Ramos (cell line): ENCODE measurements at regions not wholly inside any gene's neighbourhood (a gene's known extent, or its start where the extent isn't known, plus 50 kb on each side); places are given as distances from the start of the nearest gene placed in this dataset.

Experiments used
- in situ Hi-C: fragments of 300-500 bp; cut with MboI; formaldehyde crosslinking; loops from one replicate; pipeline ENCODE4 v1.14.3; 2022; ENCODE audit warnings: low sequenced_read_pairs; ENCODE audit not compliant: unreplicated experiment

DNA sequence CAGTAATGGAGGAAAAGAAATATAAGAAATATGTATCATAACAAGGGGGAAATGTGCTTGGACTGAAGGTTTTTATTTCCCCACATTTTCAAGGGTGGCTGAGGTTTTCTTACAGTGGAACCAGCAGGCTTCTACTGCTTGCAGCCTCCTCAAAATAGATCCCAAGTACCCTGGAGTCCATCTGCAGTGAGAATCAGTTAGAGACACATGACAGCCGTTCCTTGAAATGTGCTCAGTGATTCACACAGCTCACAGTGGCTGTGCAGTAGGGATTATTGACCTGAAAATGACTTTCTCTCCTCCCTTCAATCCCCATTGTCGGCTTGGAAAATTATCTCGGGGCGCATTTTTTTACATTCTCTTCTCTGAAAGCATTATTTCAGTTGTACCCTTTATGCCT is 832.0 kb downstream of the TLR4 start:
- in situ Hi-C loops, result no loop called here

DNA sequence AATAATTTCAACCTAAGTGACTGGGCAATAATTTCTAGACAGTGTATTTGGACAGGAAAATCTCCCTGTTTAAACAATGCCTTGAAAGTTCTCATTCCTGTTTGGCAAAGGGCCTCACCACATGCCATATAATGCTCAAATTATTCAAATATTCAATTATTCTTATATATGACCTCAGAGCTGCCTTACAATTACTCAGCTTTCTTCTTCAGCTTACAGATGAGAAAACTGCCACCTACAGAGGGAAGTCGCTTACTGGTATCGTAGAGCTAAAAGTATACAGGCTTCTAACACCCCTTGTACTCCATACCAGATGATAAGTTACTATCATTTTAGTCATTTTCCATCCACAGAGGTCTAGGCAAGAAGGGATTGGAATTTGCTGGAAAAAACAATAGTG is 830.3 kb downstream of the BRINP1 start:
- in situ Hi-C loops, result no loop called here

DNA sequence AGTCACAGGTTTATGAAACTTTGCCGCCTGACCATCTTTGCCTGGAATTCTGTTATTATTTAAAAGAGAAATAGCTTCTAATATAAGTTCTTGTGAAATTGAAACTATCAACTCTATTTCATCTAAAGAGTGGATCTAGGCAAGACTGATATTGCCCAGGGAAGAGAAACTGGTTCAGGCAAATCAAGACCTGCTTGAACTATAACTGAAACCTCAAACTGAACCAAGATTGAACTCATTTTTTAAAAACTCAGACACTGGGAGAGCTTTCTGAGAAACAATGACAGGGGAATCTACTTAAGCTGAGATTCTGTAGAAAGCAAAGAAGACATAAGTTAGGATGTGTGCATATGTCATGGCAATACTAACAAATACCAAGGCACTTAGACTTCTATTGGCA is 815.8 kb downstream of the BRINP1 start:
- in situ Hi-C loops, result no loop called here

DNA sequence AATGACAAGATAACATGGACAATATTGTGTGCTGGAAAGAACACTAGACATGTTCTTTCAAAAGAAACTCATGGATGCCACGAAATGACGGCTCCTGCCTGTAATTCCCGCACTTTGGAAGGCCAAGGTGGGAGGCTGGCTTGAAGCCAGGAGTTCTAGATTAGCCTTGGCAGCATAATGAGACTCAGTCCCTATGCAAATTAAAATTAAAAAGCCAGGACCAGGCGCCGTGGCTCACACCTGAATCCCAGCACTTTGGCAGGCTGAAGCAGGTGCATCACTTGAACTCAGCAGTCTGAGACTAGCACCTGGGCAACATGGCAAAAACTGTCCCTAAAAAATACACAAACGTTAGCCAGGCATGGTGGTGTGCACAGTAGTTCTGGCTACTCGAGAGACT is 814.2 kb downstream of the BRINP1 start:
- in situ Hi-C loops, result no loop called here

DNA sequence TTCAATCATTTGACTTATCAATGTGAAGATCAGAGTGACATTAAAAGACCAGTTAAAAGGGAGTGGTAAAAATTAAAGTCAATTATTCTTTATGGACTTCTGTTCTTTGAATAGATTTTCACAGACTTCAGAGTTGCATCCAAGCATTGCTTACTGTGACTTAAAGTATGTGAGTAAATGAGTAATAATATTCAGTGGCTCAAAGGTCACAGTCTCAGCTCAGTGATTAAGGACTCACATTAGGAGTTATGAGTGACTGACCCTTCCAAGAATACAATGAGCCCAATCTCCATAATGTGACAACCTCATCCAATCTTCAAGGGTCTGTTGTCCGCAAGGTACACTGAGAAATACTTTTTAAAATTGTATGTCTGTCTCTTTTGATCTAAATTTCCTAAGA is 811.2 kb downstream of the BRINP1 start:
- in situ Hi-C loops, result no loop called here

DNA sequence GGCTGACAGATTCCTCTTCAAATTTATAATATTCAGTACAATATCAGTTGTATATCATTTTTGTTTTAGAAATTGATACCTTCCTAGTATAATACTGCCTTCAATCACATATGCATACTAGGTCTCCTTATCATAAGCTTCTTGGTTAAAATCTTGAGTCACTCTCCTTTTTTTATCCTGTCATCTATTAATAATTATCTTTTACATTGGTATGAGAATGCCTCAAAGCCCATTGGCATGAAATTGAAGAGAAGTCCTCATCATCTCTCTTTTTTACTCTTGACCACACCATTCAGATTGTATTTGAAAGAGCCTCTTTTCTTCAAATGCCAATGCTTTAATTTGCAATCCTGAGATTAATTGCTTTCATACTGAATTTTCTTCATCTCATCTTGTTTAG is 810.3 kb downstream of the BRINP1 start:
- in situ Hi-C loops, result no loop called here

DNA sequence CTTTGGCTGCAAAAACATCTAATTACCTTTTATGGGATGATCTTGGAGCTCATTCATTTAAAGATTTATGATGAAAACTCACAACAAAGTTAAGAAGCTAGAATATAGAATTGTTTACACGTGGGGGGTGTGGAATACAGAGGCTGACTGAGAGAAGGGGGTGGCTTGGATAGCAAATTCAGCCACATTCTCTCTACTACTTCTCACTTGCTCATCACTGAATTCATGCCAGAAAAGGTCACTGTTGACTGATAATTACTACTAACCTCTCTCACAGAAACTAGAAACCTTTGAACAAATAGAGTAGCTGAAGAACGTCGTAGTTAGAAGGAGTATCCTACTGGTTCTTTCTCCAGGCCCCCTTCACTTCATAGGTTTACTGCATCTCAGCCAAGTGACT is 808.2 kb downstream of the BRINP1 start:
- in situ Hi-C loops, result no loop called here

DNA sequence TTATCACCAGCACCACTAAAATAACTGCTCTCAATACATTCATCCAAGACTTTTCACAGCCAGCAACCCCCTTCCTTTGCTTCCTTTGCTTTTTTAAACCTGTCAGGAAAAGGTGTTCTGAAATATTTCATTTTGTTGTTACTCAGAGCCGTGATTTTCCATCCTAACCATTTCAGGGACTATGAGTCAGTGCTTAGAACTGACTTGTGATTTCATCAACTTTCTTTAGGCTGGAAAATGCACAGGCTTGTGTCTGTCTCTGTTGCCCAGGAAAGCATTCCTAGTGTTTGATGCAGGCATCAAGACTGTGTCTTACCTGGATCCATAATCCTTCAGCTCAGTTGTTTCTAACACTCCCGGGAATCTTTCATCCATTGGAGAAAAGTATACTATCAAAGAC is 805.6 kb downstream of the BRINP1 start:
- in situ Hi-C loops, result no loop called here

DNA sequence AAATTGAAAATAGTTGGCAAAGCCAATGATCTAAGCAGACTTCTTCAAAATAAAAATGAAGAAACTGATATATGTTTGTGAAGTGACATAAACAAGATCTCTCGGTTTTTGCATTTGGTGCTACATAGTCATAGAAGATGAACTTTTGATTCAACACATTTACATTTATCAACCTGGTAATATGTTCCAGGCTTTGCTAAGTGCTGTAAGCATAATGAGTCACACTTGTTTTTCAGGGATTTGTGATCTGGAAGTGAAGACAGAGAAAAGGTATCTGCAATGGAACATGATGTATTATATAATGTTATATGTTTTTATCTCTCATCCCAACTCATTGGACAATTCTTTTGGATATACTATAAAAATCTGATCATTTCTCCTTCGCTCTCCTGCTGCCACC is 801.4 kb downstream of the BRINP1 start:
- in situ Hi-C loops, result no loop called here

DNA sequence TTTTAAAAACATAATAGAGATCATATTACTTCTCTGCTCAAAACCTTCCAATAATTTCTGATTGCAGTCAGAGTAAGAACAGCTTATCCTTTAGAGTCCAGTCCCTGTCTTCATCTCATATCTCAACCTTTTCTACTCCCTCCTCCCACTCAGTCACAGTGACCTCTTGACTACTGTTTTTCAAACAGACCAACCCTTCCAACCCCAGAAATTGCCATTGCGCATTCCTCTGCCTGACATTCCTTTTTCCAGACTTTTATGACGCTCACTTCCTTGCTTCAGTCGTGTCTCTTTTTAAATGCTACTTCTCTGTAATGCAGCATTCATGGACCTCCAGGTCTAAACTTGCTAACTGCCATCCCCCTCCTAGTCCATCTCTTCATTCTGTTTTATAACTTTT is 800.5 kb downstream of the BRINP1 start:
- in situ Hi-C loops, result no loop called here

DNA sequence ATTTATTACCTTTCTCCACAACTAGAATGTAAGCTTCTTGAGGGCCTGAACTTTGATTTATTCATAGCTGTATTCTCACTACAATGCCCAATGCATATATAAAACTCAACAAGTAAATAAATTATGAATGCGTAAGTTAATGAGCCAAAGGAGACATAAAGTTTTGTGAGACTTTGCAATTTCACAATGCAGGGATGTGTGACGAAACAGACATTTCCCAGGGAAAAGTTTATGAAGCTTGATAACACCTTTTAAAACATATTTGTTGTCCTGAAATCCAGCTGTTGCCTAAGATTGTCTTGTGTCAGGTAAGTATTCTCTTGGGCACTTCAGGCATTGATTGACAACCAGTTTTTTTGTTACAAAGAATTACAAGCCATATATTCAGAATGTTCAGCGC is 800.1 kb downstream of the BRINP1 start:
- in situ Hi-C loops, result no loop called here

DNA sequence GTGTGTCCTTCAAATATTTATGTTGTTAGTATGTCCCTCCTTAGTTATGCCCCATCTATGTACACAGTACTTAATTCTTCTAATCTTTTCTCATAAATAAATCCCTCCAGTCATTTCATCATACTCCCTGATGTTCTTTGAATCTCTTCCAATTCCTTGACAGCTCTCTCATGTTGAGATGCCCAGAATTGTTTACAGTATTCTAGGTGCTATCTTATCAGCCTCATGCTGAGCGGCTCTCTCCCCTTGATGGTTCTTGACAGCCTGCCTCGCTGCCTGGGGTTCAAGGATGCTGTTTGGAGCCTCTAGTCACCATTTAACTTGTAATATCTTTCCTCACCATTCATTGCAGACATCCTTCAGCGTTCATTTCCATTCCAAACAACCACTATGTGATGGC is 799.2 kb downstream of the BRINP1 start:
- in situ Hi-C loops, result no loop called here

DNA sequence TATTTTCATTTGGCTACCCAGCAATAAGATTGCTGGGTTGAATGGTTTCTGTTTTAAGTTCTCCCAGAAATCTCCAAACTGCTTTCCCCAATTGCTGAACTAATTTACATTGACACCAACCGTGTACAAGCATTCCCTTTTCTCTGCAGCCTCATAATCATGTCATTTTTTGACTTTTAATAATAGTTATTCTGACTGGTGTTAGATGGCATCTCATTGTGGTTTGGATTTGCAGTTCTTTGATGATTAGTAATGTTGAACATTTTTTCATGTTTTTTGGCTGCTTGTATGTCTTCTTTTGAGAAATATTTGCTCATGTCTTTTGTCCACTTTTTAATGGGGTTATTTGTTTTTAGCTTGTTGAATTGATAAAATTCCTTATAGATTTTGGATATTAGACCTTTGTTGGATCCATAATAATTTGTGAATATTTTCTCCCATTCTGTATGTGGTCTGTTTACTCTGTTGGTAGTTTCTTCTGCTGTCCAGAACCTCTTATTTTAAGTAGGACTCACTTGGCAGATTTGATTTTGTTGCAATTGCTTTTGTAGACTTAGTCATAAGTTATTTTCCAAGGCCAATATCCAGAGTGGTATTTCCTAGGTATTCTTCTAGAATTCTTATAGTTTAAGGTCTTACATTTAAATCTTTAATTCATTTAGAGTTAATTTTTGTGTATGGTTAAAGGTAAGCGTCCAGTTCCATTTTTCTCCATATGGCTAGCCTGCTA is 793.7 kb downstream of the BRINP1 start:
- in situ Hi-C loops, result no loop called here

DNA sequence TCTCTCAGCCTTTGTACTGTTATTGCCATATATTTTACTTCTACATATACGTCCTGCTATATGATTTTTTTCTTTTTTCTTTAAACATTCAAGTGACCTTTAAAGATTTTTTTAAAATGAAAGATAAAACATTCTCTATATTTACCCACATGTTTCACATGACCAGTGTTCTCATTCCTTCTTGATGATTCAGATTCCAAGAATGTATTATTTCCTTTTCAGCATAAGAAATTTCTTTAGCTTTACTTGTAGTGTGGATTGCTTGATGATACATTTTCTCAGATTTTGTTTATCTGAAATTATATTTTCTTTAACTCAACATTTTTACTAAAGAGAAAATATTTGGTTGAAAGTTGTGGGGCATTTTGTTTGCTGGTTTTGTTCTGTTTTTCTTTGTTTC is 792.1 kb downstream of the BRINP1 start:
- in situ Hi-C loops, result no loop called here

DNA sequence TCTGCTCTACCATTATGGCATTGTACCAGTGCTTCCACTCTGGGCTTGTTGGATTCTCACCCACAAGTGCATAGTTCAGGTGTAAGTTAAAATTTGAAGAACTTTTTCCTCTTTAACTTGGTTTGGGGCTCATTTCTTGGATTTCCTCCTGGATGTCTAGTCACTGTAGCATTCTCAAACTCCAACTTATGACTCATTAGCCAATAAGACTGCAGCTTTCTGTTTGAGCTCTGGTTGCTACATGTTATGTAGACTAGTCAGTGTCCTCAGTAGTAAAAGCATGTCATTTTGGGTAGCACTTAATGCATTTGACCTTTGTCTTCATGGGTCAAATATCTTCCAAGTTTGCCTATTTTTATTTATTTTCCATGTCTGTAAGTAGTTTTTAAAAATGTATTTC is 790.8 kb downstream of the BRINP1 start:
- in situ Hi-C loops, result no loop called here

DNA sequence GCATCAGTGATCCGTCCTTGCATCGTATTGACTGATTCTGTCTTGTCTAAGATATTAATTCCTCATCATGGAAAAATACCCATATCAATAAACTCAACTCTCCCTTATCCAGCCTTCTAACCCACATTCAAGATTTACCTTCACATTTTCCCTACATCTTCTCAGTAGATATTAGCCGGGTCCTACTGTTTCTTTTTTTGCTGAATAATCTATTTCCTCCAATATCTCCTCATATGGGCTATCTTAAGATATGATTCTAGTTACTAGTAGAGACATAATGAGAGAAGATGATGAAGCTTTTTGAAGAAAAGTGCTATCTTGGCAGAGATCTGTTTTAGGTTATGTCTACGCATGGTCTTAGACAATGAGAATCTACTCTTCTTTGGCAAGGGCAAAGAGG is 785.8 kb downstream of the BRINP1 start:
- in situ Hi-C loops, result no loop called here

DNA sequence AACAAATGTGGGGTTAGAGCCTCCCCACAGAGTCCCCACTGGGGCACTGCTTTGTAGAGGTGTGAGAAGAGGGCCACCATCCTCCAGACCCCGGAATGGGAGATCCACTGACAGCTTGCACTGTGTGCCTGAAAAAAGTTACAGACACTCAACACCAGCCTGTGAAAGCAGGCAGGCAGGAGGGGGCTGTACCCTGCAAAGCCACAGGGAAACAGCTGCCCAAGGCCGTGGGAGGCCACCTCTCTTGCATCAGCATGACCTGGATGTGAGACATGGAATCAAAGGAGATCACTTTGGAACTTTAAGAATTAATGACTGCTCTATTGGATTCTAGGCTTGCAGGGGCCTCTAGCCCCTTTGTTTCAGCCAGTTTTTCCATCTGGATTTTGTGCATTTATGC is 782.3 kb downstream of the BRINP1 start:
- in situ Hi-C loops, result no loop called here

DNA sequence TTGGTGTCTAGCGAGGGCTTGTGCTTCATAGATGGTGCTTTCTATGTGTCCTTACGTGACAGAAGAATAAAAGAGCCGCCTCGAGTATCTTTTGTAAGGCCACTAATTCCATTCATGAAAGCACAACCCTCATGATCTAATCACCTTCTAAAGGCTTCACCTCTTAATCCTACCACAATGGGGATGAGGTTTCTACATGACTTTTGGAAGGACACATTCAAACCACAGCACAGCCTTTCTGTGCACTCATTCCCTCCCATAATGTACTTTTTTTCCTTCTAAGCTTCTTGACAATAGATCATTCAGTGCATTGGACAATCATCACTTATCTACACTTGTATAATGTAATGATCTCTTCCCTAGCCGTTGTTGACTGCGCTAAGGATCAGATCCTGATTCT is 774.8 kb downstream of the BRINP1 start:
- in situ Hi-C loops, result no loop called here

DNA sequence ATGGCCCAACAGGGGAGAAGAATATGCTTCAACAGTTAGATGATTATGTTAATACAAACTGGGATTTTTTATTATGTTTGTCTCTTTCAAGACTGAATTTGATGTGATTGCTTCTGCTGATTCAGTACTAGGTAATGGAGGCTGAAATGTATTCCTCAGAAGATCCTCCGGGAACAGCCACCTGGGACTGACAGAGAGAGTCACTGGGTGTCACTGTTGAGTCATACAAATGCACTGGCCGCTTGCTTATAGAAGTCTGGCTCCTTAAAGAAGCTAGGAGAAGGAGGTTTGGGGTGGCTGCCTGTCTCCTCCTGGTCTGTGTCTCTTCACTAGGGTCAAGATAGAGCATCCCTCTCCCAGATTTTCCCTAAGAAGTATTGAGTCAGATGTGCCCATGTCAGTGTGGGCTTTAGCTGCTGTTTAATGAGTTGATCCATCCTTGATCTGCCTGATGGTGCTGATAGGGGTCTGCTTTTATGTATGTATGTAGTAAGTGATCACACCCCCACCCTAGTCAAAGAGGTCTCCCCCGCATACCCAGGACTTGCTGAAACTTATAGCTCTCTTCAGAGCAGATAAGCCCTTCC is 773.4 kb downstream of the BRINP1 start:
- in situ Hi-C loops, result no loop called here

DNA sequence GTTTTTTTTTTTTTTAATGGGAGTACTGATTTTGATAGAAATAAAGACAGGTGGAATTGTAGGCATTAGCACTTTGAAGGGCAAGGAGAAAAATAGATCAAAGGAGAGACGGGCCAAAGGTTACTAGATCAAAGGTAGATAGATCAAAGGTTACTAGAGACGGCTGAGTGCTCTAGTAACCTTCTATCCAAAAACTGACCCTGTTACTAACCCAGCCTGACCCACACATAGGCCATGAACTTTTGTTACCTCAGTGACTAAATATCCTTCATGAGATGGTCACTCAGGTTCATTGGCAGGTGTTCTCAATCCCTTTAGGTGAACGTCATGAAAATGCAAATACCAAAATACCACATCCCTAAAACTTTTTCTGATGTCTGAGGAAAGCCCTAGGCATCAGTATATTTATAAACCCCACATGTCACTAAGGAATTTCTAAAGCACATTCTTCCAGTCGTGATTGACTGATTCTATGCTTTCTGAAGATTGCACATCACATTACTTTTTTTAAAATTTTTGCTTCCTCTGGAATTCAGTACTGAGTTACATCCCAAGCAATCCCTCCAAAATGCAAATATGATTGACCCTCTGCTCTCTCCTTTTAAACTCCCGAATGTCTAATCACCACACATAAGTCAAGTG is 772.7 kb downstream of the BRINP1 start:
- in situ Hi-C loops, result no loop called here

DNA sequence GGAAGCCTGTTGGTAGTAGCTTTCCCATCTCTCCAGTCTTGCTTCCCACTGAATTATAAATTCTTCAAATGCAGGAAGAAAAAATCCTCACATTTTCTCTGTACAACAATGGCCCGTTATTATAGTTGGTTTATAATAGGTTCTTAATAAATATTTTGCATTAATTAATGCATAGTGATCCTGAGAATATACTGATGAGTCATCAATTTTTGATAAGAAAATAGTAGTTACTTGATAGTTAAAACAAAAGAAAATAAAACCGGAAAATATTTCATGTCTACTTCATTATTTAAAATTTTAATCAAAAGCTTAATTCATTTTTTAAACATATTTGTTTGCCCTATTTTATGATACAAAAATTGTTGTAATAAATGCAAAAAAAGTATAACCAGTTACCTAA is 762.6 kb downstream of the BRINP1 start:
- in situ Hi-C loops, result no loop called here
